K562 (cell line): ENCODE measurements at regions not wholly inside any gene's neighbourhood (a gene's known extent, or its start where the extent isn't known, plus 50 kb on each side); places are given as distances from the start of the nearest gene placed in this dataset.
A peak's percentile ranks its signal among the peaks of the same experiment; 100 is the strongest.

Source experiments
- ATAC-seq: fragments of 200-7000 bp; cut with Tn5 transposase; 3 replicates; pipeline ENCODE4 v1.9.1; 2020; ENCODE audit warnings: moderate library complexity
- BruUV-seq: library from RNA; stranded (reverse); fragments of 400-500 nt; replicated peaks from 2 replicates; lab custom pipeline; 2021; lab: Mats Ljungman, UMichigan
- CTCF ChIA-PET: fragments of 300-600 bp; formaldehyde crosslinking; extraction: SDS; loops from one replicate; lab custom pipeline; 2021; ENCODE audit warnings: low intra/inter-chr PET ratio; lab: Yijun Ruan, JAX
- POLR2A ChIA-PET: fragments of 300-600, 350-650 bp; sonication (Branson Sonifier 250); formaldehyde crosslinking; extraction: SDS; loops from one replicate; lab custom pipeline; 2021; ENCODE audit warnings: antibody characterized with exemption, inconsistent platforms; lab: Yijun Ruan, JAX
- DNase-seq, 4 experiments: peaks; one replicate each; pipeline versions ENCODE4 v3.0.0 to v3.0.0-alpha.2; 2011 to 2018; ENCODE audit warnings: low spot score in 3 of 4, mixed read lengths in 3 of 4; ENCODE audit errors: extremely low read depth in 1 of 4
- FAIRE-seq: peaks from 2 replicates; lab custom pipeline; 2011; peaks lifted over from hg19 to GRCh38; lab: Jason Lieb, UNC
- H2AFZ ChIP-seq: 2 replicates; pipeline ENCODE4 v1.6.0; 2011; ENCODE audit warnings: low read depth, low read length, control low read depth, inconsistent platforms
- H3K27ac ChIP-seq: fragments of 200-600 bp; 3 replicates; pipeline ENCODE4 v1.8.0; 2011; ENCODE audit warnings: low read depth, mild to moderate bottlenecking, control low read depth, inconsistent platforms, low read length, moderate library complexity, mixed read lengths; ENCODE audit errors: extremely low read depth
- H3K27me3 ChIP-seq, 2 experiments: fragments of 300-600 bp in 1 of 2; 2 replicates in 1 of 2; 3 replicates in 1 of 2; pipeline versions ENCODE4 v1.6.0 to v1.8.0; 2011; ENCODE audit warnings: inconsistent platforms in 2 of 2, low read length in 2 of 2, mild to moderate bottlenecking in 1 of 2, mixed read lengths in 1 of 2, moderate library complexity in 1 of 2; ENCODE audit not compliant: control insufficient read depth in 2 of 2, insufficient read depth in 2 of 2
- H3K36me3 ChIP-seq: fragments of 300-600 bp; 3 replicates; pipeline ENCODE4 v1.8.0; 2011; ENCODE audit warnings: mild to moderate bottlenecking, low read length, inconsistent platforms; ENCODE audit not compliant: control insufficient read depth, insufficient read depth
- H3K4me1 ChIP-seq, 2 experiments: fragments of 200-600 bp in 1 of 2; replicated peaks in 1 of 2; 2 replicates in 1 of 2; 3 replicates in 1 of 2; pipeline versions ENCODE4 v1.5.1 to v1.8.0; 2011; ENCODE audit warnings: inconsistent platforms in 2 of 2, low read length in 2 of 2, mild to moderate bottlenecking in 1 of 2, mixed read lengths in 1 of 2, moderate library complexity in 1 of 2; ENCODE audit not compliant: control insufficient read depth in 2 of 2, insufficient read depth in 2 of 2
- H3K4me2 ChIP-seq: 2 replicates; pipeline ENCODE4 v1.6.1; 2011; ENCODE audit warnings: low read length, control low read depth, inconsistent platforms, mixed read lengths; ENCODE audit not compliant: insufficient read depth
- H3K4me3 ChIP-seq: fragments of 200-600 bp; sonication (generic), shearing (Covaris generic); 2 replicates; pipeline ENCODE4 v1.5.1; 2016; ENCODE audit warnings: control low read depth, inconsistent platforms
- H3K79me2 ChIP-seq: fragments of 200-600 bp; 3 replicates; pipeline ENCODE4 v1.8.0; 2011; ENCODE audit warnings: low read length, inconsistent platforms; ENCODE audit not compliant: control insufficient read depth, insufficient read depth
- H3K9ac ChIP-seq, 2 experiments: 2 replicates each; pipeline versions ENCODE4 v1.6.0 to v1.6.1; 2011; ENCODE audit warnings: low read depth in 2 of 2, low read length in 2 of 2, control low read depth in 1 of 2, inconsistent platforms in 1 of 2, mild to moderate bottlenecking in 1 of 2, mixed read lengths in 1 of 2; ENCODE audit not compliant: insufficient read depth in 1 of 2
- H3K9me1 ChIP-seq: one replicate; pipeline ENCODE4 v1.6.0; 2011; ENCODE audit warnings: inconsistent platforms, mild to moderate bottlenecking, low read length, moderate library complexity; ENCODE audit not compliant: control insufficient read depth, insufficient read depth
- H3K9me3 ChIP-seq: replicated peaks from 2 replicates; pipeline ENCODE4 v1.5.1; 2011; ENCODE audit warnings: low read depth, low read length, inconsistent platforms; ENCODE audit not compliant: control insufficient read depth, insufficient read depth
- H4K20me1 ChIP-seq: replicated peaks from 2 replicates; pipeline ENCODE4 v1.6.1; 2011; ENCODE audit warnings: low read length, inconsistent platforms, mixed read lengths; ENCODE audit not compliant: control insufficient read depth, insufficient read depth
- ADNP ChIP-seq: fragments of 200-800 bp; sonication (Bioruptor generic); IDR thresholded peaks from 2 replicates; pipeline ENCODE4 v1.6.1; 2016; ENCODE audit warnings: missing genetic modification characterization, missing compliant biosample characterization
- CTCF ChIP-seq, 3 experiments: IDR thresholded peaks in 2 of 3; conservative IDR thresholded peaks in 1 of 3; 2 replicates each; pipeline ENCODE4 v1.5.1; 2011 to 2012; ENCODE audit warnings: low read length in 3 of 3, mild to moderate bottlenecking in 3 of 3, control low read depth in 2 of 3, improper control_type of control experiment in 1 of 3, inconsistent platforms in 1 of 3, low read depth in 1 of 3, mixed read lengths in 1 of 3, moderate library complexity in 1 of 3; ENCODE audit not compliant: insufficient read depth in 2 of 3
- ELF2 ChIP-seq: fragments of 250-450 bp; sonication (Bioruptor Pico); IDR thresholded peaks from 2 replicates; pipeline ENCODE4 v1.5.0; 2021; ENCODE audit warnings: mild to moderate bottlenecking
- PHF20 ChIP-seq: fragments of 450-650 bp; IDR thresholded peaks from 2 replicates; pipeline ENCODE4 v1.6.1; 2018; ENCODE audit not compliant: partially characterized antibody
- WGBS: fragments of 100-300 bp; shearing (Covaris generic); methylation state at CpG from one replicate; pipeline ENCODE4 v1.1.6; 2016; ENCODE audit warnings: low coverage, mixed read lengths; ENCODE audit not compliant: insufficient coverage; ENCODE audit errors: missing lambda C conversion rate; 5-methylcytosine and 5-hydroxymethylcytosine counted together
- in situ Hi-C: fragments of 300-500 bp; cut with MboI; formaldehyde crosslinking; loops from 4 replicates; pipeline ENCODE4 v1.15.0; 2018; ENCODE audit warnings: inconsistent platforms, mixed read lengths
- intact Hi-C: fragments of 100-400 bp; cut with micrococcal nuclease; formaldehyde crosslinking; loops from 2 replicates; pipeline ENCODE4 v1.14.2; 2022

GRCh38 chr9:4384750-4385149 is 84.9 kb upstream of the GLIS3 start:
- no peak overlapping the region for H3K4me3 ChIP-seq
- no peaks in the 10 kb centered on the region for H3K36me3 ChIP-seq
- H3K27me3 ChIP-seq = no peaks in the 10 kb centered on the region
- no peaks in the 10 kb centered on the region for H3K4me1 ChIP-seq
- no peak overlapping the region for H3K27ac ChIP-seq
- no peak for ATAC-seq
- BruUV-seq = no TSS peak
- H3K9me1 ChIP-seq = no peaks in the 10 kb centered on the region
- in situ Hi-C loops (no loop called here), intact Hi-C loops (loop anchor here (5.0 to 10.0 kb wide), 3 partner anchors 163 to 360 kb away; partner anchors contain the start of gene AK3)
- H2AFZ ChIP-seq = no peak overlapping the region
- H3K4me2 ChIP-seq = no peak overlapping the region
- no peak for DNase-seq
- CTCF ChIA-PET = no interaction called here
- no peaks in the 10 kb centered on the region for H3K79me2 ChIP-seq
- 0% methylated on average over 5 of the region's 5 CpGs for WGBS
- no peaks in the 10 kb centered on the region for H4K20me1 ChIP-seq
- TF ChIP-seq PHF20 (no peak), ADNP (tag) (no peak)
- TF ChIP-seq, all 486 proteins: peak for 0
- FAIRE-seq = no peak
- Histone ChIP-seq H3K9me3 (no peaks in the 10 kb centered on the region), H3K9ac (no peak overlapping the region)
- POLR2A ChIA-PET = no interaction called here

DNA sequence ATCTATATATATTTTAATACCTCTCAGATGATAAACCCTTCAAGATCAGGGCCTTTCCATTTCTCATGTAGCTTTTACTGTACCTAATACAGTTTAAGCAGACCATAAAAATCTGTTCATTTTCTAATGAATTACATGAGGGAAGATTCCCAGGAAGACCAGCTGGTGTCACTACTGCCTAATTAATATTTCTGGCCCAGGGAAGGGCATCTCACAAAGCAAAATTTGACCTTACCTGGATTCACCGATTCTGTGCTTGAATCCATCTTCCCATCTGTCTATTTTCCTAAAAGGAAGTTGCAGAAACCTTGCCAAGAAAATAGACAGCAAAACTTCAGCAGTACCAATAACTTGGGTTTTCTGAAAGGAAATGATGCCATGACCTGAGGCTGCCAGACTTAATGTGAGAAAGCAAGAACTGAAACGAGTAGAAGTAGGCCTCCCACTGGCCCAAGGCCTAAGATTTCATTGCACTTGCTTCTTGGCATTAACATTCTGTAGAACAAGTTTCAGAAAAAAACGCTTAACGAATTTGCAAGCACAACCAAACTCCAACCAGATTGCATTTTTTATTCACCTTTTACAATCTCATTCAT is 83.0 kb upstream of the GLIS3 start:
- intact Hi-C loops (loop anchor here (10.0 kb wide), 2 partner anchors 242 to 362 kb away; partner anchors contain the start of gene AK3), in situ Hi-C loops (no loop called here)
- Histone ChIP-seq H3K9ac (no peak overlapping the region), H3K27ac (no peak overlapping the region), H3K4me1 (no peaks in the 10 kb centered on the region), H3K9me1 (no peaks in the 10 kb centered on the region), H3K36me3 (no peaks in the 10 kb centered on the region), H3K27me3 (no peaks in the 10 kb centered on the region), H3K4me3 (no peak overlapping the region), H2AFZ (no peak overlapping the region), H3K9me3 (no peaks in the 10 kb centered on the region), H3K79me2 (no peaks in the 10 kb centered on the region), H4K20me1 (no peaks in the 10 kb centered on the region), H3K4me2 (no peak overlapping the region)
- WGBS = 0% methylated on average over 4 of the region's 4 CpGs
- no TSS peak for BruUV-seq
- DNase-seq = peak in 1 of 4 experiments; percentile 10
- no peak for FAIRE-seq
- CTCF ChIA-PET = no interaction called here
- POLR2A ChIA-PET = no interaction called here
- no peak for ATAC-seq
- TF ChIP-seq CTCF (IDR thresholded peaks at IDR 0.05 in 2 of 3, conservative IDR thresholded peaks at IDR 0.05 in 1 of 3; ENCODE audit: insufficient read depth in 2 of 3, low read depth in 1 of 3, low read length in 3 of 3) = peak in 2 of 3 experiments; percentile 30 to 53; a peak in 3 of 6 replicates
- no peak for TF ChIP-seq ELF2 (CRISPR knock-in tag)
